Activated naive CD4-positive, alpha-beta T cell treated with anti-CD3 and anti-CD28 coated beads, Interleukin-2, amount 50 U/mL, for 24 hours (primary cell): ENCODE measurements at regions not wholly inside any gene's neighbourhood (a gene's known extent, or its start where the extent isn't known, plus 50 kb on each side); places are given as distances from the start of the nearest gene placed in this dataset.
"Not testable (repeated sequence)": the region's sequence is repeated elsewhere in the genome, so short reads cannot be mapped to it uniquely, and the experiment has no call there.

Experiments used
- H3K27ac Mint-ChIP-seq: one replicate; pipeline ENCODE4 v1.8.0; 2021; ENCODE audit warnings: mild to moderate bottlenecking, mixed read lengths
- H3K27me3 Mint-ChIP-seq: one replicate; pipeline ENCODE4 v1.8.0; 2021; ENCODE audit warnings: mixed read lengths
- H3K36me3 Mint-ChIP-seq: one replicate; pipeline ENCODE4 v1.8.0; 2021; ENCODE audit warnings: mixed read lengths
- H3K4me1 Mint-ChIP-seq: one replicate; pipeline ENCODE4 v1.8.0; 2021; ENCODE audit warnings: mixed read lengths
- H3K4me3 Mint-ChIP-seq: one replicate; pipeline ENCODE4 v1.8.0; 2021; ENCODE audit warnings: mild to moderate bottlenecking, mixed read lengths
- H3K9me3 Mint-ChIP-seq: one replicate; pipeline ENCODE4 v1.8.0; 2021; ENCODE audit warnings: mixed read lengths

- Mint-ChIP-seq H3K36me3 (peaks cover 7% of the 10 kb centered on the region), H3K4me1 (peaks cover 69% of the 10 kb centered on the region), H3K27me3 (no peaks in the 10 kb centered on the region), H3K9me3 (peaks cover 4% of the 10 kb centered on the region), H3K4me3 (peak overlapping the region; percentile 69), H3K27ac (peak overlapping the region; percentile 90)
These were observed 97.6 kb upstream of the SLC39A10 start for GRCh38 chr2:195559431-195559914.

- Mint-ChIP-seq H3K27me3 (no peaks in the 10 kb centered on the region), H3K27ac (peak overlapping the region; percentile 70), H3K9me3 (peaks cover 7% of the 10 kb centered on the region), H3K36me3 (peaks cover 2% of the 10 kb centered on the region), H3K4me1 (peaks cover 65% of the 10 kb centered on the region), H3K4me3 (no peak overlapping the region)
These were observed 101.1 kb upstream of the SLC39A10 start for GRCh38 chr2:195555971-195556370.

- H3K36me3 Mint-ChIP-seq = peaks cover 4% of the 10 kb centered on the region
- H3K9me3 Mint-ChIP-seq = peaks cover 12% of the 10 kb centered on the region
- peak overlapping the region; percentile 78 for H3K4me3 Mint-ChIP-seq
- H3K27ac Mint-ChIP-seq = peak overlapping the region; percentile 89
- H3K27me3 Mint-ChIP-seq = no peaks in the 10 kb centered on the region
- peaks cover 63% of the 10 kb centered on the region for H3K4me1 Mint-ChIP-seq
These were observed 104.4 kb upstream of the SLC39A10 start for GRCh38 chr2:195552581-195552980.

GRCh38 chr2:195548198-195548940 lies 108.7 kb upstream of the SLC39A10 start:
- Mint-ChIP-seq H3K4me3 (no peak overlapping the region), H3K9me3 (peaks cover 12% of the 10 kb centered on the region), H3K27ac (peak overlapping the region; percentile 26), H3K36me3 (peaks cover 3% of the 10 kb centered on the region), H3K4me1 (peaks cover 70% of the 10 kb centered on the region), H3K27me3 (no peaks in the 10 kb centered on the region)

- H3K4me3 Mint-ChIP-seq, H3K36me3 Mint-ChIP-seq, H3K27me3 Mint-ChIP-seq, H3K27ac Mint-ChIP-seq: not testable (repeated sequence)
- Mint-ChIP-seq H3K9me3 (peaks cover 19% of the 10 kb centered on the region), H3K4me1 (peaks cover 71% of the 10 kb centered on the region)
These were observed 109.7 kb upstream of the SLC39A10 start for GRCh38 chr2:195547268-195547840.

- Mint-ChIP-seq H3K27ac (peak overlapping the region; percentile 70), H3K27me3 (no peaks in the 10 kb centered on the region), H3K4me1 (peaks cover 71% of the 10 kb centered on the region), H3K9me3 (peaks cover 24% of the 10 kb centered on the region), H3K4me3 (peak overlapping the region; percentile 30), H3K36me3 (peaks cover 11% of the 10 kb centered on the region)
These were observed 111.2 kb upstream of the SLC39A10 start for GRCh38 chr2:195545811-195546210.

- Mint-ChIP-seq H3K4me3 (peak overlapping the region; percentile 51), H3K27ac (peak overlapping the region; percentile 91), H3K27me3 (no peaks in the 10 kb centered on the region), H3K9me3 (peaks cover 21% of the 10 kb centered on the region), H3K4me1 (peaks cover 68% of the 10 kb centered on the region), H3K36me3 (peaks cover 14% of the 10 kb centered on the region)
These were observed 112.8 kb upstream of the SLC39A10 start for GRCh38 chr2:195543902-195544894.

GRCh38 chr2:195543063-195543462 lies 114.0 kb upstream of the SLC39A10 start:
- H3K4me1 Mint-ChIP-seq = peaks cover 69% of the 10 kb centered on the region
- H3K36me3 Mint-ChIP-seq = peaks cover 17% of the 10 kb centered on the region
- H3K27me3 Mint-ChIP-seq = no peaks in the 10 kb centered on the region
- peak overlapping the region; percentile 91 for H3K27ac Mint-ChIP-seq
- peaks cover 21% of the 10 kb centered on the region for H3K9me3 Mint-ChIP-seq
- H3K4me3 Mint-ChIP-seq = peak overlapping the region; percentile 51

GRCh38 chr2:195542067-195542466 lies 115.0 kb upstream of the SLC39A10 start:
- peak overlapping the region; percentile 59 for H3K27ac Mint-ChIP-seq
- H3K36me3 Mint-ChIP-seq = peaks cover 18% of the 10 kb centered on the region
- H3K9me3 Mint-ChIP-seq = peaks cover 21% of the 10 kb centered on the region
- no peak overlapping the region for H3K4me3 Mint-ChIP-seq
- peaks cover 77% of the 10 kb centered on the region for H3K4me1 Mint-ChIP-seq
- H3K27me3 Mint-ChIP-seq = no peaks in the 10 kb centered on the region

- Mint-ChIP-seq H3K36me3 (peaks cover 18% of the 10 kb centered on the region), H3K4me1 (peaks cover 87% of the 10 kb centered on the region), H3K27ac (peak overlapping the region; percentile 93), H3K4me3 (no peak overlapping the region), H3K27me3 (no peaks in the 10 kb centered on the region), H3K9me3 (peaks cover 21% of the 10 kb centered on the region)
These were observed 118.1 kb upstream of the SLC39A10 start for GRCh38 chr2:195538937-195539336.

GRCh38 chr2:195537811-195538210 lies 119.2 kb upstream of the SLC39A10 start:
- H3K27me3 Mint-ChIP-seq = no peaks in the 10 kb centered on the region
- peaks cover 17% of the 10 kb centered on the region for H3K9me3 Mint-ChIP-seq
- H3K4me1 Mint-ChIP-seq = peaks cover 87% of the 10 kb centered on the region
- H3K4me3 Mint-ChIP-seq = no peak overlapping the region
- peak overlapping the region; percentile 97 for H3K27ac Mint-ChIP-seq
- peaks cover 15% of the 10 kb centered on the region for H3K36me3 Mint-ChIP-seq

GRCh38 chr2:195536906-195537305 lies 120.1 kb upstream of the SLC39A10 start:
- peaks cover 89% of the 10 kb centered on the region for H3K4me1 Mint-ChIP-seq

GRCh38 chr2:195535911-195536522 lies 121.0 kb upstream of the SLC39A10 start:
- H3K4me3 Mint-ChIP-seq = peak overlapping the region; percentile 72
- no peaks in the 10 kb centered on the region for H3K27me3 Mint-ChIP-seq

More at GRCh38 chr2:195536906-195537305, 120.1 kb upstream of the SLC39A10 start:
- H3K27ac Mint-ChIP-seq = peak overlapping the region; percentile 96
- H3K9me3 Mint-ChIP-seq = peaks cover 14% of the 10 kb centered on the region
- no peaks in the 10 kb centered on the region for H3K27me3 Mint-ChIP-seq
- H3K36me3 Mint-ChIP-seq = peaks cover 12% of the 10 kb centered on the region
- H3K4me3 Mint-ChIP-seq = peak overlapping the region; percentile 50

GRCh38 chr2:195534971-195535370 lies 122.1 kb upstream of the SLC39A10 start:
- peaks cover 4% of the 10 kb centered on the region for H3K9me3 Mint-ChIP-seq
- peak overlapping the region; percentile 89 for H3K4me3 Mint-ChIP-seq
- H3K4me1 Mint-ChIP-seq = peaks cover 90% of the 10 kb centered on the region
- H3K27me3 Mint-ChIP-seq = no peaks in the 10 kb centered on the region
- peaks cover 9% of the 10 kb centered on the region for H3K36me3 Mint-ChIP-seq
- H3K27ac Mint-ChIP-seq = peak overlapping the region; percentile 99

More at GRCh38 chr2:195535911-195536522, 121.0 kb upstream of the SLC39A10 start:
- H3K36me3 Mint-ChIP-seq = peaks cover 9% of the 10 kb centered on the region
- peaks cover 90% of the 10 kb centered on the region for H3K4me1 Mint-ChIP-seq
- H3K27ac Mint-ChIP-seq = peak overlapping the region; percentile 96
- peaks cover 6% of the 10 kb centered on the region for H3K9me3 Mint-ChIP-seq
